DOHH2 (cell line): ENCODE measurements at regions not wholly inside any gene's neighbourhood (a gene's known extent, or its start where the extent isn't known, plus 50 kb on each side); places are given as distances from the start of the nearest gene placed in this dataset.

Experiments
- H3F3A ChIP-seq: fragments of 200-600 bp; sonication (generic), shearing (Covaris generic); 2 replicates; pipeline ENCODE4 v1.6.0; 2016; ENCODE audit warnings: antibody characterized with exemption, mild to moderate bottlenecking; ENCODE audit not compliant: control insufficient read depth, insufficient read depth
- H3K27ac ChIP-seq: fragments of 200-600 bp; sonication (generic); 2 replicates; pipeline ENCODE4 v1.5.1; 2014; ENCODE audit warnings: low read depth, mild to moderate bottlenecking, low read length, moderate library complexity
- H3K27me3 ChIP-seq: fragments of 200-600 bp; sonication (generic); 2 replicates; pipeline ENCODE4 v1.6.1; 2014; ENCODE audit warnings: mild to moderate bottlenecking, low read length, mixed read lengths; ENCODE audit not compliant: control insufficient read depth
- H3K36me3 ChIP-seq: fragments of 200-600 bp; sonication (generic); 2 replicates; pipeline ENCODE4 v1.6.1; 2014; ENCODE audit warnings: mild to moderate bottlenecking, low read length, moderate library complexity, mixed read lengths; ENCODE audit not compliant: control insufficient read depth
- H3K4me1 ChIP-seq: fragments of 200-600 bp; sonication (generic); 2 replicates; pipeline ENCODE4 v1.6.1; 2014; ENCODE audit warnings: mild to moderate bottlenecking, low read length, mixed read lengths; ENCODE audit not compliant: control insufficient read depth
- H3K4me2 ChIP-seq: fragments of 200-600 bp; sonication (generic); 2 replicates; pipeline ENCODE4 v1.6.0; 2014; ENCODE audit warnings: mild to moderate bottlenecking, low read length, moderate library complexity
- H3K4me3 ChIP-seq: fragments of 200-600 bp; sonication (generic); 2 replicates; pipeline ENCODE4 v1.5.1; 2014; ENCODE audit warnings: mild to moderate bottlenecking, low read length, mixed read lengths
- H3K79me2 ChIP-seq: fragments of 200-600 bp; sonication (generic); 2 replicates; pipeline ENCODE4 v1.6.1; 2014; ENCODE audit warnings: mild to moderate bottlenecking, low read length, mixed read lengths; ENCODE audit not compliant: control insufficient read depth
- H3K9me2 ChIP-seq: fragments of 200-600 bp; sonication (generic); replicated peaks from 2 replicates; pipeline ENCODE4 v1.6.1; 2014; ENCODE audit warnings: mild to moderate bottlenecking, low read length, mixed read lengths; ENCODE audit not compliant: control insufficient read depth
- H3K9me3 ChIP-seq: fragments of 200-600 bp; sonication (generic); 2 replicates; pipeline ENCODE4 v1.6.1; 2014; ENCODE audit warnings: antibody characterized with exemption, low read length, mixed read lengths; ENCODE audit not compliant: control insufficient read depth, insufficient read depth
- H4K20me1 ChIP-seq: fragments of 200-600 bp; sonication (generic); 2 replicates; pipeline ENCODE4 v1.6.0; 2014; ENCODE audit warnings: low read depth, mild to moderate bottlenecking, antibody characterized with exemption, low read length, moderate library complexity; ENCODE audit not compliant: control insufficient read depth, insufficient read depth
- EZH2phosphoT487 ChIP-seq: fragments of 200-600 bp; sonication (generic); IDR thresholded peaks from 2 replicates; pipeline ENCODE4 v1.6.1; 2017; ENCODE audit warnings: borderline replicate concordance, mild to moderate bottlenecking, antibody characterized with exemption, low read length, moderate library complexity, mixed read lengths
- TF ChIP-seq, protein P1 (sequence below): fragments of 200-600 bp; sonication (generic); IDR thresholded peaks from one replicate; pipeline ENCODE4 v1.5.1; 2014; ENCODE audit warnings: antibody characterized with exemption, mild to moderate bottlenecking, low read depth, low read length; ENCODE audit not compliant: poor library complexity, severe bottlenecking

DNA sequence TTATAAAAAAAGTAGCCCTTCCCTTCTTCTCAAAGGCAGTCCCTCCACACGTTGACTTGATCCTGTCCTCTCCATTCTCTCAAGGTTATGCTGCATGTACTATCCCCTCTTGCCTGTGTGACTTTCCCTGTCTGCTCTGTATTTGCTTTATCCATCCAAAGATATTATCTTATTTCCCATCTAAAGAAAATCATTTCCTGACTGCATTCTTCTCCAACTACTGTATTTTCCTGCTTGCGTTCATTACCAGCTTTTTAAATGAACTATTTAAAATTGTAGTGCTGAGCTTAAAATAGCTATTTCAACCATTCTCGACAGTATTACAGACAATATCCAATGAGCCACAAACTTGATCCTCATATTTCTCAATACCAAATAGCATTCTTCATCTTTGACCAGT, 716.0 kb upstream of the REG3G start:
- Histone ChIP-seq H4K20me1 (no peaks in the 10 kb centered on the region), H3F3A (no peaks in the 10 kb centered on the region)

GRCh38 chr2:78315368-78315767, 710.1 kb upstream of the REG3G start:
- Histone ChIP-seq H3K79me2 (no peaks in the 10 kb centered on the region), H3K27me3 (no peaks in the 10 kb centered on the region), H3K9me2 (no peaks in the 10 kb centered on the region), H3K27ac (no peak overlapping the region), H3F3A (no peaks in the 10 kb centered on the region), H3K4me2 (no peak overlapping the region), H4K20me1 (no peaks in the 10 kb centered on the region), H3K4me3 (no peak overlapping the region), H3K9me3 (no peaks in the 10 kb centered on the region), H3K4me1 (no peaks in the 10 kb centered on the region), H3K36me3 (no peaks in the 10 kb centered on the region)
- TF ChIP-seq EZH2phosphoT487 = no peak
- TF ChIP-seq, protein P1, sequence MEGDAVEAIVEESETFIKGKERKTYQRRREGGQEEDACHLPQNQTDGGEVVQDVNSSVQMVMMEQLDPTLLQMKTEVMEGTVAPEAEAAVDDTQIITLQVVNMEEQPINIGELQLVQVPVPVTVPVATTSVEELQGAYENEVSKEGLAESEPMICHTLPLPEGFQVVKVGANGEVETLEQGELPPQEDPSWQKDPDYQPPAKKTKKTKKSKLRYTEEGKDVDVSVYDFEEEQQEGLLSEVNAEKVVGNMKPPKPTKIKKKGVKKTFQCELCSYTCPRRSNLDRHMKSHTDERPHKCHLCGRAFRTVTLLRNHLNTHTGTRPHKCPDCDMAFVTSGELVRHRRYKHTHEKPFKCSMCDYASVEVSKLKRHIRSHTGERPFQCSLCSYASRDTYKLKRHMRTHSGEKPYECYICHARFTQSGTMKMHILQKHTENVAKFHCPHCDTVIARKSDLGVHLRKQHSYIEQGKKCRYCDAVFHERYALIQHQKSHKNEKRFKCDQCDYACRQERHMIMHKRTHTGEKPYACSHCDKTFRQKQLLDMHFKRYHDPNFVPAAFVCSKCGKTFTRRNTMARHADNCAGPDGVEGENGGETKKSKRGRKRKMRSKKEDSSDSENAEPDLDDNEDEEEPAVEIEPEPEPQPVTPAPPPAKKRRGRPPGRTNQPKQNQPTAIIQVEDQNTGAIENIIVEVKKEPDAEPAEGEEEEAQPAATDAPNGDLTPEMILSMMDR = no peak

More for the DNA sequence above, 716.0 kb upstream of the REG3G start:
- Histone ChIP-seq H3K4me2 (no peak overlapping the region), H3K9me3 (no peaks in the 10 kb centered on the region), H3K4me3 (no peak overlapping the region), H3K79me2 (no peaks in the 10 kb centered on the region), H3K27ac (no peak overlapping the region), H3K27me3 (no peaks in the 10 kb centered on the region), H3K9me2 (no peaks in the 10 kb centered on the region; the same call in 1 of the 2 replicates), H3K36me3 (no peaks in the 10 kb centered on the region), H3K4me1 (no peaks in the 10 kb centered on the region)
- no peak for TF ChIP-seq EZH2phosphoT487
- TF ChIP-seq, protein P1 = no peak

DNA sequence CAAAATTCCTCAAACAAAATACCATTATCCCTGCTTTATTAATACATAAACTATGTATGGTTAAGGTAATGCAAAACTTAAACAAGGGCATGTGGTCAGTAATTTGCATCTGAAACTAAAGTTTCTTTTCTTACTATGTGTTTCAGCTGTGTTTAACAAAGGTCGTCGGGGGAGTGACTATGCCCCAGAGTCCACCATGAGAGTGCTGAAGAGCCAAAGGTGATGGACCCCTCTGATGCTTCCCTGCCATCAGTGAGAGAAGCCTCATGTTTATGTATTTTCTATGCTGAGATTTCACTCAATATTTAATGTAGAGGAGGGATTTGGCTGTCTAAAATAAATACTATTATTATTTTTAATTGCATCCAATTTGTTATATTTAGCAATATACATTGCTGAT, 707.2 kb upstream of the REG3G start:
- H3K4me1 ChIP-seq = no peaks in the 10 kb centered on the region
- H3K9me3 ChIP-seq = no peaks in the 10 kb centered on the region
- H3K4me2 ChIP-seq = no peak overlapping the region
- H3K36me3 ChIP-seq = no peaks in the 10 kb centered on the region
- no peaks in the 10 kb centered on the region for H3K79me2 ChIP-seq
- H3K27me3 ChIP-seq = no peaks in the 10 kb centered on the region
- no peaks in the 10 kb centered on the region for H3K9me2 ChIP-seq
- TF ChIP-seq EZH2phosphoT487 = no peak
- TF ChIP-seq, protein P1 = no peak
- H3F3A ChIP-seq = no peaks in the 10 kb centered on the region
- H3K27ac ChIP-seq = no peak overlapping the region
- H3K4me3 ChIP-seq = no peak overlapping the region
- H4K20me1 ChIP-seq = no peaks in the 10 kb centered on the region

DNA sequence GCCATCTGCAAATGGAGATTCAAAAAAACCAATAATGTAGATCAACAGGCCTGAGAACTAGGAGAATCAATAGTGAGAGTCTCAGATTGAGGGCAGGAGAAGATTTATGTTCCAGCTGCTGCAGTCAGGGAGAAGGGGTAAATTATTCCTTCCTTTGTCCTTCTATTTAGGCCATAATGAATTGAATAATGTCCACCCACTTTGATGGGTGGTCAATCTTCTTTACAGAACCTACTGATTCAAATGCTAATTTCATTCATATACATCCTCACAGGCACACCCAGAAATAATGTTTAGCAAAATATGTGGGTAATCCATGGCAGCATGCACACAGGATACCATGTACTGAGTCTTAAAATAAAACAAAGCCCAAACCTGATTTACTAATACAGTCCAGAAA, 695.3 kb upstream of the REG3G start:
- H3K79me2 ChIP-seq = no peaks in the 10 kb centered on the region
- no peak overlapping the region for H3K27ac ChIP-seq
- H3K36me3 ChIP-seq = no peaks in the 10 kb centered on the region
- H3K9me2 ChIP-seq = no peaks in the 10 kb centered on the region
- no peaks in the 10 kb centered on the region for H3K9me3 ChIP-seq
- H3F3A ChIP-seq = no peaks in the 10 kb centered on the region
- H3K4me1 ChIP-seq = no peaks in the 10 kb centered on the region
- no peak for TF ChIP-seq EZH2phosphoT487
- TF ChIP-seq, protein P1 = no peak
- H3K4me3 ChIP-seq = no peak overlapping the region
- H3K27me3 ChIP-seq = no peaks in the 10 kb centered on the region
- no peaks in the 10 kb centered on the region for H4K20me1 ChIP-seq
- H3K4me2 ChIP-seq = no peak overlapping the region
